Sigmoid colon (tissue), 6 donors: ENCODE measurements at regions not wholly inside any gene's neighbourhood (a gene's known extent, or its start where the extent isn't known, plus 50 kb on each side); places are given as distances from the start of the nearest gene placed in this dataset.
A peak's percentile ranks its signal among the peaks of the same experiment; 100 is the strongest.

Experiments used
- DNase-seq: peaks from one replicate; pipeline ENCODE4 v3.0.0-alpha.2; 2019
- H3K27ac ChIP-seq, 4 donors: fragments of 200-600 bp; sonication (generic); one replicate each; pipeline ENCODE4 v1.5.1; 2016 to 2019; ENCODE audit warnings: mild to moderate bottlenecking in 1 of 4
- H3K27me3 ChIP-seq, 3 donors: fragments of 200-600 bp; sonication (generic); one replicate each; pipeline ENCODE4 v1.5.1; 2019; ENCODE audit warnings: mild to moderate bottlenecking in 1 of 3
- H3K36me3 ChIP-seq, 4 donors: fragments of 200-600 bp; sonication (generic); one replicate each; pipeline ENCODE4 v1.5.1; 2016 to 2019
- H3K4me1 ChIP-seq, 4 donors: fragments of 200-600 bp; sonication (generic); one replicate each; pipeline ENCODE4 v1.5.1; 2017 to 2019
- H3K4me3 ChIP-seq, 4 donors: fragments of 200-600 bp; sonication (generic); one replicate each; pipeline ENCODE4 v1.5.1; 2017 to 2019; ENCODE audit warnings: mild to moderate bottlenecking in 2 of 4, moderate library complexity in 1 of 4
- H3K9me3 ChIP-seq, 4 donors: fragments of 200-600 bp in 3 of 4; sonication (generic) in 3 of 4; one replicate each; pipeline versions ENCODE4 v1.5.1 to v1.6.1; 2013 to 2019
- CTCF ChIP-seq, 4 experiments: fragments of 450-650 bp in 3 of 4; fragments of 200-600 bp in 1 of 4; IDR thresholded peaks; one replicate each; pipeline ENCODE4 v1.5.1; 2016 to 2019; ENCODE audit warnings: antibody characterized with exemption in 4 of 4, mild to moderate bottlenecking in 3 of 4, moderate library complexity in 2 of 4
- EP300 ChIP-seq, 4 donors: sonication (generic); formaldehyde crosslinking; IDR thresholded peaks; one replicate each; pipeline ENCODE4 v1.6.1; 2017; ENCODE audit warnings: antibody characterized with exemption in 4 of 4
- POLR2A ChIP-seq, 2 donors: fragments of 450-650 bp; IDR thresholded peaks; one replicate each; pipeline ENCODE4 v1.6.1; 2016; ENCODE audit warnings: antibody characterized with exemption in 2 of 2, mild to moderate bottlenecking in 2 of 2, moderate library complexity in 2 of 2
- POLR2AphosphoS5 ChIP-seq, 4 donors: sonication (generic); formaldehyde crosslinking; IDR thresholded peaks; one replicate each; pipeline ENCODE4 v1.6.1; 2017; ENCODE audit warnings: antibody characterized with exemption in 4 of 4
- WGBS, 2 donors: extraction: QIAGEN DNeasy Blood & Tissue Kit; methylation state at CpG; one replicate each; pipeline ENCODE4 v1.1.7; 2013; 5-methylcytosine and 5-hydroxymethylcytosine counted together
- intact Hi-C: fragments of 100-400 bp; cut with DNase I; formaldehyde crosslinking; loops from one replicate; pipeline ENCODE4 v1.15.1; 2023
- donor health status: healthy with polysubstance abuse.
- donor health status: healthy.

DNA sequence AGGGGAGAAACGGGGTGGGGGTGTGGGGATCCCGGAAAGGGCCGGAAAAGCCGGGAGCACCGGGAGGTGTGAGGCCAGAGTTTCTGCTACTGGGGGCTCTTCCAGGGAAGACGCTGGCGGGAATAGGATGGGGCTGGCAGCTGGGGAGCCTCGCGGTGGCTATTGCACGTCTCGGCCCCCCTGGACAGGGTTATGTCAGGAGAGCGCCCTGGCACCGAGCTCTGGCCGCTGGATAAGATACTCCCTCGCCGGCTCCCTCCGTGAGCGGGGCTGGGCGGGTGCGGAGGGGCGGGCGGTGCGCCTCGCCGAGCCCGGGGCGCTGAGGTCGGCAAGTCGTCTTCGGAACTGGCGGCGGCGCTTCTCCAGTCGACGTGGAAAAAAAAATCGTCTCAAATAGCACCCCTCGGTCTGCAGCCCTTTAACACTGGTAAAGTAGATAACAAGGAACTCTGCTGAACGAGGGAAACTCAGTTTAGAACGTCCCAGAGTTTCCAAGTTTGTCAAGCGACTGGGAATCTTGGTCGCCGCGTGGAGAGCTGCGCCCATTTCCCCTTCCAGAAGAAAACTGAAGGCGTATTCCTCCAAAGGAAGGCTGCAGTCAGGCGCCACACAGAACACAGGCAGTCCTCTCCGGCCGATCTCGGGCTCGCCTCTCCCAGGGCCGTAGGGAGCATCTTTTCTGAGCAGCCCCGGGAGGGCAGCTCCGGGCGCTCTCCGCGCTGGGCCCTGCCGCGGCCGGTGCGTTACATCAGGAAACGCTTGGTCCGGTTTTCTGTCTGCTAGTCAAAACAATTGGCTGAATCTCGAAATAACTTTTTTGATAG, 115.1 kb downstream of the KCNRG start:
- peak; percentile 70 for DNase-seq
- peak in 3 of 4 donors; percentile 30 to 41 (median 37) for TF ChIP-seq POLR2AphosphoS5 (IDR thresholded peaks at IDR 0.05)
- TF ChIP-seq CTCF (IDR thresholded peaks at IDR 0.05), result no peak
- TF ChIP-seq EP300 (IDR thresholded peaks at IDR 0.05), result no peak
- Histone ChIP-seq H3K4me3 (peak overlapping the region; percentile 11 to 45 (median 36)), H3K27me3 (peaks cover 41 to 77% (median 64%) of the 10 kb centered on the region in 3 donors), H3K4me1 (peaks cover 0 to 44% (median 43%) of the 10 kb centered on the region in 4 donors), H3K27ac (peak overlapping the region in 2 of 4 donors; percentile 44 to 56), H3K9me3 (no peaks in the 10 kb centered on the region), H3K36me3 (no peaks in the 10 kb centered on the region)
- intact Hi-C loops, result loop anchor here (5.0 kb wide), 1 partner anchor 338 kb away; the partner anchor contains the start of gene KPNA3
- 1% methylated on average over 63 of the region's 63 CpGs for WGBS, 2 donors

- H3K4me3 ChIP-seq, result no peak overlapping the region
- H3K4me1 ChIP-seq, result peaks cover 0 to 31% (median 30%) of the 10 kb centered on the region in 4 donors
- WGBS, 2 donors, result 16 to 24% methylated on average over 34 of the region's 34 CpGs
- no peak for DNase-seq
- H3K36me3 ChIP-seq, result no peaks in the 10 kb centered on the region
- H3K27me3 ChIP-seq, result peaks cover 41 to 70% (median 64%) of the 10 kb centered on the region in 3 donors
- no peak overlapping the region for H3K27ac ChIP-seq
- H3K9me3 ChIP-seq, result no peaks in the 10 kb centered on the region
- intact Hi-C loops, result loop anchor here (5.0 kb wide), 1 partner anchor 340 kb away; the partner anchor contains the start of gene KPNA3
- TF ChIP-seq POLR2AphosphoS5 (IDR thresholded peaks at IDR 0.05), result peak in 2 of 4 donors; percentile 25 to 65
- TF ChIP-seq POLR2A (IDR thresholded peaks at IDR 0.05), result no peak
These were observed 117.0 kb downstream of the KCNRG start for GRCh38 chr13:50131920-50132903.

- no peak overlapping the region for H3K27ac ChIP-seq
- peaks cover 0 to 24% (median 23%) of the 10 kb centered on the region in 4 donors for H3K4me1 ChIP-seq
- no peak for DNase-seq
- no peaks in the 10 kb centered on the region for H3K36me3 ChIP-seq
- 25 to 57% methylated on average over 23 of the region's 23 CpGs for WGBS, 2 donors
- H3K9me3 ChIP-seq, result no peaks in the 10 kb centered on the region
- H3K27me3 ChIP-seq, result peaks cover 40 to 63% (median 58%) of the 10 kb centered on the region in 3 donors
- TF ChIP-seq POLR2AphosphoS5 (IDR thresholded peaks at IDR 0.05), result no peak
- no peak for TF ChIP-seq CTCF (IDR thresholded peaks at IDR 0.05)
- TF ChIP-seq EP300 (IDR thresholded peaks at IDR 0.05), result no peak
- TF ChIP-seq POLR2A (IDR thresholded peaks at IDR 0.05), result no peak
- intact Hi-C loops, result loop anchor here (5.0 kb wide), 1 partner anchor 341 kb away; the partner anchor contains the start of gene KPNA3
- H3K4me3 ChIP-seq, result no peak overlapping the region
These were observed 117.7 kb downstream of the KCNRG start for GRCh38 chr13:50132904-50133357.

DNA sequence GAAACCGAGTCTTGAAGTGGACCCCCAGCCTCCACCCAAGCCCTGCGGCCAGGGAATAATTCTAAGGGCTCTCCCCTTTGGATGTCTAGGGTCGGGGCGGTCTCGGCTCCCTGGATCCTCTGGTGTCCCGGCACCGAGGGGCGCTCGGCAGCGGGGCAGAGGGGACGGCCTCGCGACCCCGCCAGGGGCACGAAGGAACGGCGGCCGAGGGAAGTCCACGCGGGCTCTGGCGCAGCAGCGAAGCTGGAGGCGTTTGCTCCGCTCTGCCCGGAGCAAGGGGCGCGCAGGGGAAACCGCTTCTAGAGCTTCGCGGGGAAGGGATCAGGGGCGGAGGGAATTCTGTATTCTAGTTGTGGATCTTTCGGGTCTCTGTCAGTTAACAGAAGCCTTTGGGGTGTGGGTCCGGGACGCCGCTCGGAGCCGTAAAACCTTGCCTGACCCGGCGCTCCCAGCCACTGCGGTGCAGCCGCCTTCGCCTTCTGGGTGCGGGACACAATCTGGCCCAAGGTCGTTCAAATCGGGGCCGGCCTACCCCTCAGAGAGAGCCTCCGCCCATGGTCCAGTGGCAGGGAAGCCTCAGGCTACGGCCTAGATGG, 118.2 kb downstream of the KCNRG start:
- Histone ChIP-seq H3K4me3 (no peak overlapping the region), H3K36me3 (no peaks in the 10 kb centered on the region), H3K27ac (no peak overlapping the region), H3K27me3 (peaks cover 35 to 58% (median 52%) of the 10 kb centered on the region in 3 donors), H3K4me1 (peaks cover 0 to 22% (median 21%) of the 10 kb centered on the region in 4 donors), H3K9me3 (no peaks in the 10 kb centered on the region)
- 63 to 85% methylated on average over 48 of the region's 48 CpGs for WGBS, 2 donors
- intact Hi-C loops, result loop anchor here (5.0 kb wide), 1 partner anchor 341 kb away; the partner anchor contains the start of gene KPNA3
- TF ChIP-seq POLR2A (IDR thresholded peaks at IDR 0.05) (no peak), EP300 (IDR thresholded peaks at IDR 0.05) (no peak), POLR2AphosphoS5 (IDR thresholded peaks at IDR 0.05) (no peak), CTCF (IDR thresholded peaks at IDR 0.05) (no peak)
- no peak for DNase-seq
